Type B pancreatic cell (in vitro differentiated cells): ENCODE measurements at regions not wholly inside any gene's neighbourhood (a gene's known extent, or its start where the extent isn't known, plus 50 kb on each side); places are given as distances from the start of the nearest gene placed in this dataset.
"Not testable (repeated sequence)": the region's sequence is repeated elsewhere in the genome, so short reads cannot be mapped to it uniquely, and the experiment has no call there.

ENCODE experiments used
- DNase-seq: peaks from one replicate; pipeline ENCODE4 v3.0.0; 2021; ENCODE audit warnings: mixed read lengths; ENCODE audit not compliant: unreplicated experiment; ENCODE audit errors: extremely low spot score
- H3K27ac Mint-ChIP-seq: 2 replicates; pipeline ENCODE4 v1.8.0; 2021; ENCODE audit warnings: mild to moderate bottlenecking, mixed read lengths
- H3K27me3 Mint-ChIP-seq: 2 replicates; pipeline ENCODE4 v1.8.0; 2021; ENCODE audit warnings: mixed read lengths
- H3K36me3 Mint-ChIP-seq: 2 replicates; pipeline ENCODE4 v1.8.0; 2021; ENCODE audit warnings: mixed read lengths
- H3K4me1 Mint-ChIP-seq: one replicate; pipeline ENCODE4 v1.8.0; 2021; ENCODE audit warnings: mixed read lengths; ENCODE audit not compliant: unreplicated experiment
- H3K4me3 Mint-ChIP-seq: 2 replicates; pipeline ENCODE4 v1.8.0; 2021; ENCODE audit warnings: mild to moderate bottlenecking, mixed read lengths
- H3K9me3 Mint-ChIP-seq: 2 replicates; pipeline ENCODE4 v1.8.0; 2021; ENCODE audit warnings: mixed read lengths
- TF ChIP-seq, protein P1 (sequence below): fragments of 200-600 bp; sonication (generic); conservative IDR thresholded peaks from 2 replicates; pipeline ENCODE4 v1.5.0; 2021; ENCODE audit warnings: antibody characterized with exemption, mild to moderate bottlenecking

- H3K4me1 Mint-ChIP-seq, result peaks cover 1% of the 10 kb centered on the region
Observed at GRCh38 chr2:129918604-129919003, 60.9 kb upstream of the RAB6C start.

GRCh38 chr2:129922571-129923264 lies 56.7 kb upstream of the RAB6C start:
- H3K27me3 Mint-ChIP-seq, result peaks cover 59% of the 10 kb centered on the region

More at GRCh38 chr2:129918604-129919003, 60.9 kb upstream of the RAB6C start:
- Mint-ChIP-seq H3K9me3 (peaks cover 20% of the 10 kb centered on the region), H3K4me3 (no peak overlapping the region), H3K27me3 (peaks cover 54% of the 10 kb centered on the region), H3K36me3 (no peaks in the 10 kb centered on the region), H3K27ac (no peak overlapping the region)
- TF ChIP-seq, protein P1, sequence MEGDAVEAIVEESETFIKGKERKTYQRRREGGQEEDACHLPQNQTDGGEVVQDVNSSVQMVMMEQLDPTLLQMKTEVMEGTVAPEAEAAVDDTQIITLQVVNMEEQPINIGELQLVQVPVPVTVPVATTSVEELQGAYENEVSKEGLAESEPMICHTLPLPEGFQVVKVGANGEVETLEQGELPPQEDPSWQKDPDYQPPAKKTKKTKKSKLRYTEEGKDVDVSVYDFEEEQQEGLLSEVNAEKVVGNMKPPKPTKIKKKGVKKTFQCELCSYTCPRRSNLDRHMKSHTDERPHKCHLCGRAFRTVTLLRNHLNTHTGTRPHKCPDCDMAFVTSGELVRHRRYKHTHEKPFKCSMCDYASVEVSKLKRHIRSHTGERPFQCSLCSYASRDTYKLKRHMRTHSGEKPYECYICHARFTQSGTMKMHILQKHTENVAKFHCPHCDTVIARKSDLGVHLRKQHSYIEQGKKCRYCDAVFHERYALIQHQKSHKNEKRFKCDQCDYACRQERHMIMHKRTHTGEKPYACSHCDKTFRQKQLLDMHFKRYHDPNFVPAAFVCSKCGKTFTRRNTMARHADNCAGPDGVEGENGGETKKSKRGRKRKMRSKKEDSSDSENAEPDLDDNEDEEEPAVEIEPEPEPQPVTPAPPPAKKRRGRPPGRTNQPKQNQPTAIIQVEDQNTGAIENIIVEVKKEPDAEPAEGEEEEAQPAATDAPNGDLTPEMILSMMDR, result no peak
- DNase-seq, result no peak

DNA sequence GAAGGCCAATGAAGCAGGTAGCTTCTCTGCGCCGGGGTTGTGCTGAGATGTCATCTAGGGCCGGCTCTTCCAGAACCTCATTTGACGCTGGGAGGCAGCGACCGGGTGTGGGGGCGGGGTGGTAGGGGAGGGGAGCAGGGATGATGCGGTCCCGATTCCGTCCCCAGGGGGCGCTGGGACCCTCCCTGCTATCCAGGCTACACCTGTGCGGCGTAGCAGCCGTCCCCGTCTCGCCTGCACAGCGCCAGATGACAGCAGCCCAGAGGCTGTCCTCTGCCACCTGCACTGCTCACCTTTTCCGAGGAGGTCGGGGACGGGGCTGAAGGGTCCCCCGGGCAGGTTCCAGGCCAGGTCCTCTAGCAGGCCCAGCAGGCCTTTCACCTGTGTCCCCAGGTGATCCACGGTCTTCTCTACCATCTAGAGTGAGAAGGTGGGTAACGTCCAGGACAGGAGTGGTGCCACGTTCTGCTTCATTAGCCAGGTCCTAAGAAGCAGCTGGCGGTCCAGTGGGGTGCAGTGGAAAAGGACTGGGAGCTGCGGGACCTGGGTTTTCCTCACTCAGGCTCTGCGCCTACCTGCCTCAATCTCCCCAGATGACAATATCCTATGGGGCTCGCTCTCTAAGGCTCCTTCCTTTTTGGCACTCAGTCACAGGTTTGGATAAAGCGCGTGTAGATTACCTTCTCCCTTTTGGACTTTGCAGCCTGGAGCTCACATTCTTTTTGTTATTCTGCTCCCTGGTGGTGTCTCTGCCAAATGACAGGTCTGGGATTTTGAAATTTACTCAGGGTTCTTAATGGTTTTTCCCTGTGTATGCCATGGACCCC lies 56.0 kb upstream of the RAB6C start:
- peaks cover 57% of the 10 kb centered on the region for H3K27me3 Mint-ChIP-seq

More at GRCh38 chr2:129922571-129923264, 56.7 kb upstream of the RAB6C start:
- no peak overlapping the region for H3K27ac Mint-ChIP-seq
- peaks cover 20% of the 10 kb centered on the region for H3K9me3 Mint-ChIP-seq
- DNase-seq, result no peak
- TF ChIP-seq, protein P1, result no peak
- peaks cover 5% of the 10 kb centered on the region for H3K4me1 Mint-ChIP-seq
- peak overlapping the region; percentile 85 for H3K4me3 Mint-ChIP-seq
- no peaks in the 10 kb centered on the region for H3K36me3 Mint-ChIP-seq

DNA sequence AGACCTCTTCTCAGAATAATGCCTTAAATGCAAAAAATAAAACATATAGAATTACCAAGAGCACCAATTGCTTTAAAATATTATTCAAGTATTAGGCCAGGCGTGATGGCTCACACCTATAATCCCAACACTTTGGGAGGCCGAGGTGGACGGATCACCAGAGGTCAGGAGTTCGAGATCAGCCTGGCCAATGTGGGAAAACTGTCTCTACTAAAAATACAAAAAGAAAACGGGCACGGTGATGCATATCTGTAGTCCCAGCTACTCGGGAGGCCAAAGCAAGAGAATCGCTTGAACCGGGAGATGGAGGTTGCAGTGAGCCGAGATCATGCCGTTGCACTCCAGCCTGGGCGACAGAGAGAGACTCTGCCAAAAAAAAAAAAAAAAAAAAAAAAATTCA lies 55.4 kb upstream of the RAB6C start:
- H3K27ac Mint-ChIP-seq, H3K4me3 Mint-ChIP-seq, DNase-seq, H3K36me3 Mint-ChIP-seq, H3K4me1 Mint-ChIP-seq: not testable (repeated sequence)
- H3K27me3 Mint-ChIP-seq, result peaks cover 54% of the 10 kb centered on the region
- H3K9me3 Mint-ChIP-seq, result peaks cover 10% of the 10 kb centered on the region

More for the DNA sequence above, 56.0 kb upstream of the RAB6C start:
- DNase-seq, result no peak
- TF ChIP-seq, protein P1, result peak; percentile 75
- no peaks in the 10 kb centered on the region for H3K36me3 Mint-ChIP-seq
- peaks cover 6% of the 10 kb centered on the region for H3K4me1 Mint-ChIP-seq
- peaks cover 14% of the 10 kb centered on the region for H3K9me3 Mint-ChIP-seq
- no peak overlapping the region for H3K27ac Mint-ChIP-seq
- peak overlapping the region; percentile 85 for H3K4me3 Mint-ChIP-seq

- peaks cover 45% of the 10 kb centered on the region for H3K27me3 Mint-ChIP-seq
- H3K9me3 Mint-ChIP-seq, result no peaks in the 10 kb centered on the region
- TF ChIP-seq, protein P1, result no peak
- no peak overlapping the region for H3K27ac Mint-ChIP-seq
- H3K36me3 Mint-ChIP-seq, result no peaks in the 10 kb centered on the region
- peaks cover 10% of the 10 kb centered on the region for H3K4me1 Mint-ChIP-seq
- no peak overlapping the region for H3K4me3 Mint-ChIP-seq
- DNase-seq, result no peak
Observed at GRCh38 chr2:129925381-129925780, 54.1 kb upstream of the RAB6C start.

DNA sequence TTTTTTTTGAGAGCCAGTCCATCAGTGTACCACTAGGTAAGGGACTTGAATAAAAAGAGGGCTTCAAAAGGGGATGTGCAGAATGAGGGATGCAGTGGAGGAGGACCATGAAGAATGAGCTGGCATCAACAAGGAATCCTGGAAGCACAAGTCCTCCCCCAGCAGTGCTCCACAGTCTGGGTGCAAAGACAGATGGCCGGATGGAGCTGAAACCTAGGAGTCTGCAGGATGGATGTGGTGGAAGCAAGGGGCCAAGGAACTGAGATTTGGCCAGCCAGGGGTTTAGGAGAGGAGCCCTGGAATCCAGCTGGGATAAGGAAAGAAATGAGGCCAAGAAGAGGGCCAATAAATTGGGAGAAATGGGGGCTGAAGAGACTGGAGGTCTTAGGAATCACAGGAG lies 51.8 kb upstream of the RAB6C start:
- peak; percentile 20 for DNase-seq
- Mint-ChIP-seq H3K27ac (no peak overlapping the region), H3K27me3 (peaks cover 33% of the 10 kb centered on the region), H3K36me3 (no peaks in the 10 kb centered on the region), H3K9me3 (no peaks in the 10 kb centered on the region), H3K4me3 (no peak overlapping the region), H3K4me1 (peaks cover 10% of the 10 kb centered on the region)
- TF ChIP-seq, protein P1, result no peak
